Mesothelial cell of epicardium (in vitro differentiated cells): ENCODE measurements at regions not wholly inside any gene's neighbourhood (a gene's known extent, or its start where the extent isn't known, plus 50 kb on each side); places are given as distances from the start of the nearest gene placed in this dataset.

ENCODE experiments used
- DNase-seq, 2 experiments: peaks; one replicate each; pipeline ENCODE4 v3.0.0; 2021; ENCODE audit warnings: low spot score in 2 of 2; ENCODE audit not compliant: unreplicated experiment in 2 of 2
- H3K27ac Mint-ChIP-seq: 2 replicates; pipeline ENCODE4 v1.8.0; 2021; ENCODE audit warnings: mixed read lengths
- H3K27me3 Mint-ChIP-seq: 2 replicates; pipeline ENCODE4 v1.8.0; 2021; ENCODE audit warnings: low read depth, mixed read lengths
- H3K36me3 Mint-ChIP-seq: 2 replicates; pipeline ENCODE4 v1.8.0; 2021; ENCODE audit warnings: mixed read lengths
- H3K4me1 Mint-ChIP-seq: 2 replicates; pipeline ENCODE4 v1.8.0; 2021; ENCODE audit warnings: mixed read lengths
- H3K4me3 Mint-ChIP-seq: 2 replicates; pipeline ENCODE4 v1.8.0; 2021; ENCODE audit warnings: mild to moderate bottlenecking, moderate library complexity, mixed read lengths
- H3K9me3 Mint-ChIP-seq: 2 replicates; pipeline ENCODE4 v1.8.0; 2021; ENCODE audit warnings: mixed read lengths
- TF ChIP-seq, protein P1 (sequence below): fragments of 200-600 bp; sonication (generic); IDR thresholded peaks from one replicate; pipeline ENCODE4 v1.5.0; 2021; ENCODE audit warnings: antibody characterized with exemption; ENCODE audit not compliant: unreplicated experiment

DNA sequence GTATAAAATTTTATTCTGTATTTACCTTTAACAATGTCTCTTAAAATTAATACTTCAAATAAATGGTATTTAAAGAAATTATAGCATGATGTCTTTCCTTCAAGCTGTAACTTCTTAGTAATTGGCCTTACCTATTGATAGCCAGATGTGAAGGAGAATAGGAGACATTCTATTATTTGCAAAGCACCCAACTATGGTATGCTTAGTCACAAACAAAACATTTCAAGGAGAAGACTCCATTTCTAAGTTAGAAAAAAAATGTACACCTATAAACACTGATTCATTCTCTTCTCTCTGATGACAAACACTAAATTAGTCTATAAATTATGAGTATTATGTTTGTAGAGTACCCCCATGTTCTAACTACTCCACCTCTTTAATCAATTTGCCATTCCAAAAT lies 66.4 kb downstream of the NKX6-1 start:
- H3K4me1 Mint-ChIP-seq, result no peaks in the 10 kb centered on the region
- H3K36me3 Mint-ChIP-seq, result no peaks in the 10 kb centered on the region
- no peak overlapping the region for H3K4me3 Mint-ChIP-seq
- no peaks in the 10 kb centered on the region for H3K9me3 Mint-ChIP-seq
- no peak for DNase-seq
- H3K27ac Mint-ChIP-seq, result no peak overlapping the region
- TF ChIP-seq, protein P1, sequence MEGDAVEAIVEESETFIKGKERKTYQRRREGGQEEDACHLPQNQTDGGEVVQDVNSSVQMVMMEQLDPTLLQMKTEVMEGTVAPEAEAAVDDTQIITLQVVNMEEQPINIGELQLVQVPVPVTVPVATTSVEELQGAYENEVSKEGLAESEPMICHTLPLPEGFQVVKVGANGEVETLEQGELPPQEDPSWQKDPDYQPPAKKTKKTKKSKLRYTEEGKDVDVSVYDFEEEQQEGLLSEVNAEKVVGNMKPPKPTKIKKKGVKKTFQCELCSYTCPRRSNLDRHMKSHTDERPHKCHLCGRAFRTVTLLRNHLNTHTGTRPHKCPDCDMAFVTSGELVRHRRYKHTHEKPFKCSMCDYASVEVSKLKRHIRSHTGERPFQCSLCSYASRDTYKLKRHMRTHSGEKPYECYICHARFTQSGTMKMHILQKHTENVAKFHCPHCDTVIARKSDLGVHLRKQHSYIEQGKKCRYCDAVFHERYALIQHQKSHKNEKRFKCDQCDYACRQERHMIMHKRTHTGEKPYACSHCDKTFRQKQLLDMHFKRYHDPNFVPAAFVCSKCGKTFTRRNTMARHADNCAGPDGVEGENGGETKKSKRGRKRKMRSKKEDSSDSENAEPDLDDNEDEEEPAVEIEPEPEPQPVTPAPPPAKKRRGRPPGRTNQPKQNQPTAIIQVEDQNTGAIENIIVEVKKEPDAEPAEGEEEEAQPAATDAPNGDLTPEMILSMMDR, result no peak
- peaks cover 44% of the 10 kb centered on the region for H3K27me3 Mint-ChIP-seq

DNA sequence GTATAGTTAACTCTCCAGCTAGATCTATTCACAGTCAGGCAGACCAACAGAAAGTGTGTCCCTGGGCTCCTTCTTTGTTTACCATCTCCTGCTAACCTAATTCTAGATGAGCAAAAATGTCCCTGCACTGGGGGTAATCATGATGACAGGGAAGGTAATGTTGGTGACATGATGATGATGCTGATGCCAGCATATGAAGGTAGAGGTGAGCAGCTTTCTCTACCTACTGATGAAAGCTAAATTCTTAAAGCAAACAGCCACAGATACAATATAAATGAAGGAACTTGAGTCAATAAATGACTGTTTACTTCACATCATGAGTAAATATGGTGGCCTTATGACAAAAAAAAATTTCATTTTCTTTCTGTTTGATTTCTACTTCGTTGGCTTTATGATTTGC lies 78.5 kb downstream of the NKX6-1 start:
- Mint-ChIP-seq H3K36me3 (no peaks in the 10 kb centered on the region), H3K4me3 (no peak overlapping the region), H3K27ac (no peak overlapping the region), H3K4me1 (no peaks in the 10 kb centered on the region), H3K9me3 (peaks cover 16% of the 10 kb centered on the region), H3K27me3 (peaks cover 37% of the 10 kb centered on the region)
- DNase-seq, result no peak
- TF ChIP-seq, protein P1, result no peak

- Mint-ChIP-seq H3K27ac (no peak overlapping the region), H3K4me1 (no peaks in the 10 kb centered on the region), H3K4me3 (no peak overlapping the region), H3K9me3 (peaks cover 11% of the 10 kb centered on the region), H3K36me3 (no peaks in the 10 kb centered on the region), H3K27me3 (peaks cover 49% of the 10 kb centered on the region)
- TF ChIP-seq, protein P1, result no peak
- DNase-seq, result no peak
These were observed 79.9 kb downstream of the NKX6-1 start for GRCh38 chr4:84419201-84419600.

GRCh38 chr4:84417997-84418709 lies 80.9 kb downstream of the NKX6-1 start:
- no peak for DNase-seq
- H3K36me3 Mint-ChIP-seq, result no peaks in the 10 kb centered on the region
- TF ChIP-seq, protein P1, result no peak
- no peak overlapping the region for H3K27ac Mint-ChIP-seq
- peaks cover 58% of the 10 kb centered on the region for H3K27me3 Mint-ChIP-seq
- no peaks in the 10 kb centered on the region for H3K4me1 Mint-ChIP-seq
- H3K9me3 Mint-ChIP-seq, result peaks cover 6% of the 10 kb centered on the region
- H3K4me3 Mint-ChIP-seq, result no peak overlapping the region

DNA sequence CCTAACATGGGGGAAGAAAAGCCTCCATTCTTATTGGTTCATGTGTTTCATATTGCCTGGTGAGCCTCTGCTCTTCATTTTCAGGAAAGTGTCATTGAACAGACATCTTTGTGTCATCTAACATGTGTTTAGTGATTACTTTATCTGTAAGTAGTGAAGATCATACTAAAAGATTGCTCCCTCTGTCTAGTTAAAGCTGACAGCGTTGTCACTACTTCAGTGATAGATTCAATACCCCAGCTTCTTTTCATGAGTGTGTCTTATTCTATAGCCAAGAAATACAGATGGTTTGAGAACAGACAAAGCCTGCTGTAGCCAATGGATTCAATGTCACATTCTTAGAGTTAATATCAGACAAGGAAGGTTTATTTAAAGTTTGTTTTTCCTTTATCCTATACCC lies 85.1 kb downstream of the NKX6-1 start:
- peaks cover 68% of the 10 kb centered on the region for H3K27me3 Mint-ChIP-seq
- H3K36me3 Mint-ChIP-seq, result no peaks in the 10 kb centered on the region
- H3K4me3 Mint-ChIP-seq, result no peak overlapping the region
- no peak for DNase-seq
- no peaks in the 10 kb centered on the region for H3K9me3 Mint-ChIP-seq
- no peak overlapping the region for H3K27ac Mint-ChIP-seq
- no peaks in the 10 kb centered on the region for H3K4me1 Mint-ChIP-seq
- TF ChIP-seq, protein P1, result no peak

GRCh38 chr4:84413480-84413879 lies 85.6 kb downstream of the NKX6-1 start:
- Mint-ChIP-seq H3K4me1 (no peaks in the 10 kb centered on the region), H3K27me3 (peaks cover 70% of the 10 kb centered on the region), H3K36me3 (no peaks in the 10 kb centered on the region), H3K9me3 (no peaks in the 10 kb centered on the region), H3K27ac (no peak overlapping the region), H3K4me3 (no peak overlapping the region)
- DNase-seq, result no peak
- TF ChIP-seq, protein P1, result no peak
